ENCODE measurements at regions not wholly inside any gene's neighbourhood (a gene's known extent, or its start where the extent isn't known, plus 50 kb on each side); places are given as distances from the start of the nearest gene placed in this dataset.

- H3K23ac ChIP-seq (ENCODE audit: insufficient read length) = no peak overlapping the region
- no peak overlapping the region for H2BK120ac ChIP-seq (replicated peaks; ENCODE audit: low read depth, low read length)
- no peak overlapping the region for H2BK12ac ChIP-seq (ENCODE audit: low read depth, low read length)
- H3K4me2 ChIP-seq (ENCODE audit: insufficient read depth in 1 of 2, low read depth in 2 of 2, low read length in 2 of 2) = no peak overlapping the region
- ChIA-PET POLR2A (ENCODE audit: partially characterized antibody) (no interaction called here), CTCF (ENCODE audit: partially characterized antibody) (no interaction called here)
- no peaks in the 10 kb centered on the region; the same call in 1 of the 2 replicates for H3K23me2 ChIP-seq (ENCODE audit: low read depth, low read length)
- no peak overlapping the region for H3K56ac ChIP-seq (replicated peaks; ENCODE audit: insufficient read length, low read depth, low read length)
- H4K8ac ChIP-seq (ENCODE audit: extremely low read depth, insufficient read depth, low read length) = no peak overlapping the region
- H4K91ac ChIP-seq (replicated peaks; ENCODE audit: insufficient read length, low read length) = no peak overlapping the region
- no peak overlapping the region for H2AFZ ChIP-seq (ENCODE audit: low read length)
- no peaks in the 10 kb centered on the region for H3K79me1 ChIP-seq (ENCODE audit: low read depth, low read length)
- no peak overlapping the region for H4K5ac ChIP-seq (ENCODE audit: insufficient read length, low read depth, low read length)
- H3K9ac ChIP-seq (replicated peaks in 1 of 4; ENCODE audit: extremely low read depth in 1 of 4, low read depth in 3 of 4, low read length in 3 of 4) = no peak overlapping the region
- H3K27me3 ChIP-seq (replicated peaks in 1 of 4; ENCODE audit: control insufficient read depth in 3 of 4, extremely low read depth in 1 of 4, insufficient read depth in 3 of 4, low read length in 3 of 4) = no peaks in the 10 kb centered on the region
- DNase-seq (ENCODE audit: low read depth in 1 of 2, low spot score in 2 of 2) (no peak), FAIRE-seq (no peak)
- no peak overlapping the region for H3K4me3 ChIP-seq (ENCODE audit: extremely low read depth in 1 of 4, insufficient read depth in 2 of 4, low read depth in 3 of 4, low read length in 4 of 4)
- no peaks in the 10 kb centered on the region for H3K4me1 ChIP-seq (replicated peaks in 1 of 4; ENCODE audit: control insufficient read depth in 3 of 4, insufficient read depth in 4 of 4, low read length in 3 of 4)
- no peak overlapping the region for H2BK20ac ChIP-seq (ENCODE audit: low read length)
- H3K18ac ChIP-seq (ENCODE audit: extremely low read depth, low read length) = no peak overlapping the region
- H2BK5ac ChIP-seq (ENCODE audit: low read depth, low read length) = no peak overlapping the region
- no peak overlapping the region for H3K4ac ChIP-seq (replicated peaks; ENCODE audit: insufficient read length, low read depth, low read length)
- no peaks in the 10 kb centered on the region for H3K36me3 ChIP-seq (ENCODE audit: control insufficient read depth in 2 of 4, insufficient read depth in 4 of 4, low read length in 3 of 4)
- no peak overlapping the region for H3K27ac ChIP-seq (ENCODE audit: low read depth, low read length)
- WGBS, 2 experiments (ENCODE audit: extremely low coverage in 1 of 2, insufficient coverage in 1 of 2, insufficient read length in 1 of 2, insufficient replicate concordance in 2 of 2, low coverage in 1 of 2, low lambda C conversion rate in 2 of 2, missing lambda C conversion rate in 1 of 2) = 82% methylated on average over 1 of the region's 1 CpG; no CpG with 5 or more reads in 1 of the 2 experiments
- no peak overlapping the region for H2BK15ac ChIP-seq (ENCODE audit: low read length)
- no peak overlapping the region for H2AK5ac ChIP-seq (ENCODE audit: low read depth, low read length)
- no peaks in the 10 kb centered on the region for H3K79me2 ChIP-seq (ENCODE audit: control insufficient read depth in 1 of 2, insufficient read depth in 2 of 2, low read length in 2 of 2)
- no peak overlapping the region for H3K14ac ChIP-seq (ENCODE audit: insufficient read length)
- H4K20me1 ChIP-seq (replicated peaks in 1 of 2; ENCODE audit: control insufficient read depth in 1 of 2, insufficient read depth in 2 of 2, low read length in 2 of 2) = no peaks in the 10 kb centered on the region
- H3K9me3 ChIP-seq (ENCODE audit: insufficient read depth in 2 of 2, low read depth in 1 of 2, low read length in 1 of 2) = no peaks in the 10 kb centered on the region
- no peak for TF ChIP-seq SRF (IDR thresholded peaks at IDR 0.05; ENCODE audit: low read depth, low read length)
- no peak for TF ChIP-seq GTF2F1 (IDR thresholded peaks at IDR 0.05; ENCODE audit: borderline replicate concordance, low read depth, low read length)
- no peak for TF ChIP-seq PHF8 (conservative IDR thresholded peaks at IDR 0.05; ENCODE audit: low read depth, low read length)
- no peak for TF ChIP-seq JUN (IDR thresholded peaks at IDR 0.05; ENCODE audit: low read depth, low read length)
- no peak for TF ChIP-seq ATF2 (IDR thresholded peaks at IDR 0.05; ENCODE audit: low read length)
- TF ChIP-seq USF2 (IDR thresholded peaks at IDR 0.05; ENCODE audit: low read length) = no peak
- TF ChIP-seq SP2 (IDR thresholded peaks at IDR 0.05; ENCODE audit: low read length) = no peak
- TF ChIP-seq CBX8 (IDR thresholded peaks at IDR 0.05; ENCODE audit: borderline replicate concordance, low read depth, low read length) = no peak
- no peak for TF ChIP-seq GABPA (IDR thresholded peaks at IDR 0.05; ENCODE audit: borderline replicate concordance, insufficient read depth, low read length)
These were observed 470.1 kb upstream of the THBS1 start for GRCh38 chr15:39110746-39111145.
